ENCODE measurements at regions not wholly inside any gene's neighbourhood (a gene's known extent, or its start where the extent isn't known, plus 50 kb on each side); places are given as distances from the start of the nearest gene placed in this dataset.

DNA sequence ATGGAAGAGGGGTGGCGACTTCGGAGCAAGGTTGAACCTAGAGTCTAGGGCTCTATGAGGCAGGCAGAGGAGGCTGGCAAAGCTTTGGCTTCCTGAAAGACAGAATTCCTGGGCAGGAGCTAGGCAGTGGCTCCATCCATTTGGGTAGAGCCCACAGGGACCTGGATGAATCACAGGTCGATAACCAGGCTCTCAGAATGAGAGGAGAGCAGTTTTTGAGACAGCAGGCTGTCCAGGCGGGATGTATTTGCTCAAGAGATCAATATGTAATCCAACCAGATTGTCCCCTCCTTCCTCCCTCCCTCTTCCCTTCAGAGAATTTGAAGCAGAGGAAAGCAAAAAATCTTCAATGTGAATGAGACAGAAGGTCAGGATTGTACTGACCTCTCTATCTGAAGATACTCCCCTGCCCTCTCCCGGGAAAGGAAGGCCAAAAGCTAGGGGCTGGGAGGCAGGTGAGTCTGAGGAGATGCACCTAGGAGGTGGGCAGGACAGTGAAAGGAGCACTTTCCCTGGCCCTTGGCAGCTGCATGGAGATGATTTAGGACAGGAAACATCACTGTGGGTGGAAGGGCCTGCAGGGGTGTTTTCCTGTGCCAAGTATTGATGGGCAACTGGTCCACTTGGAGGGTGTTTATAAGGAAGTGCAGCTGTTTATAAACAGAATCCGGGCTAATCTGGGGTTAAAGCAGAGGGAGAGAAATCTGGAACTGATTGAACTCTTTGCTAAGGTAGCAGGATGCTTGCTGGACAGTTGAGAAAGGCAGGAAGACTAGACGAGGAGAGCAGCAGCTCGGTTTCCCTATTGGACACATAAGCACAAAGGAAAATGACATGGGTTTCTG is 212.4 kb upstream of the LRFN2 start:
- WGBS (ENCODE audit: low lambda C conversion rate) = 6% methylated on average over 8 of the region's 8 CpGs
- Histone ChIP-seq H3K27me3 (ENCODE audit: control insufficient read depth in 1 of 2, insufficient read depth in 2 of 2, low read length in 2 of 2) (peaks cover 0 to 7% of the 10 kb centered on the region in 2 experiments; a peak in 1 of 5 replicates), H3K27ac (ENCODE audit: extremely low read length, insufficient read depth, low read length) (no peak overlapping the region), H4K20me1 (ENCODE audit: insufficient read depth, low read length) (no peaks in the 10 kb centered on the region), H3K4me3 (replicated peaks in 1 of 3; ENCODE audit: insufficient read depth in 1 of 3, low read depth in 2 of 3, low read length in 3 of 3) (no peak overlapping the region), H3K9ac (ENCODE audit: insufficient read depth, low read depth, low read length) (no peak overlapping the region), H2AFZ (ENCODE audit: low read length) (no peak overlapping the region), H3K36me3 (replicated peaks in 1 of 2; ENCODE audit: control insufficient read depth in 1 of 2, insufficient read depth in 2 of 2, low read length in 2 of 2) (no peaks in the 10 kb centered on the region), H3K79me2 (ENCODE audit: insufficient read depth, low read length) (no peaks in the 10 kb centered on the region), H3K4me2 (ENCODE audit: low read depth, low read length) (no peak overlapping the region), H3K4me1 (ENCODE audit: insufficient read depth, low read length) (no peaks in the 10 kb centered on the region), H3K9me3 (ENCODE audit: low read length) (no peaks in the 10 kb centered on the region)
- ATAC-seq (no peak), DNase-seq (ENCODE audit: low spot score) (no peak), FAIRE-seq (no peak)
- POLR2A ChIA-PET = no interaction called here
- TF ChIP-seq AHR (CRISPR knock-in tag; IDR thresholded peaks at IDR 0.05) = no peak
- no peak for TF ChIP-seq PLRG1 (conservative IDR thresholded peaks at IDR 0.05)
- TF ChIP-seq, protein P1, sequence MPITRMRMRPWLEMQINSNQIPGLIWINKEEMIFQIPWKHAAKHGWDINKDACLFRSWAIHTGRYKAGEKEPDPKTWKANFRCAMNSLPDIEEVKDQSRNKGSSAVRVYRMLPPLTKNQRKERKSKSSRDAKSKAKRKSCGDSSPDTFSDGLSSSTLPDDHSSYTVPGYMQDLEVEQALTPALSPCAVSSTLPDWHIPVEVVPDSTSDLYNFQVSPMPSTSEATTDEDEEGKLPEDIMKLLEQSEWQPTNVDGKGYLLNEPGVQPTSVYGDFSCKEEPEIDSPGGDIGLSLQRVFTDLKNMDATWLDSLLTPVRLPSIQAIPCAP (CRISPR knock-in tag; IDR thresholded peaks at IDR 0.05; ENCODE audit: low read depth) = no peak
- no peak for TF ChIP-seq ZNF615 (CRISPR knock-in tag; IDR thresholded peaks at IDR 0.05; ENCODE audit: borderline replicate concordance)
- TF ChIP-seq CHD4 (IDR thresholded peaks at IDR 0.05; ENCODE audit: borderline replicate concordance, low read length) = no peak
- TF ChIP-seq FOXM1 (CRISPR knock-in tag; IDR thresholded peaks at IDR 0.05) = no peak
- no peak for TF ChIP-seq CHD2 (IDR thresholded peaks at IDR 0.05; ENCODE audit: low read depth, low read length)
- TF ChIP-seq ZNF317 (CRISPR knock-in tag; IDR thresholded peaks at IDR 0.05) = no peak
- TF ChIP-seq, protein P2, sequence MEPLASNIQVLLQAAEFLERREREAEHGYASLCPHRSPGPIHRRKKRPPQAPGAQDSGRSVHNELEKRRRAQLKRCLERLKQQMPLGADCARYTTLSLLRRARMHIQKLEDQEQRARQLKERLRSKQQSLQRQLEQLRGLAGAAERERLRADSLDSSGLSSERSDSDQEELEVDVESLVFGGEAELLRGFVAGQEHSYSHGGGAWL (CRISPR knock-in tag; IDR thresholded peaks at IDR 0.05) = no peak
- TF ChIP-seq, protein P3, sequence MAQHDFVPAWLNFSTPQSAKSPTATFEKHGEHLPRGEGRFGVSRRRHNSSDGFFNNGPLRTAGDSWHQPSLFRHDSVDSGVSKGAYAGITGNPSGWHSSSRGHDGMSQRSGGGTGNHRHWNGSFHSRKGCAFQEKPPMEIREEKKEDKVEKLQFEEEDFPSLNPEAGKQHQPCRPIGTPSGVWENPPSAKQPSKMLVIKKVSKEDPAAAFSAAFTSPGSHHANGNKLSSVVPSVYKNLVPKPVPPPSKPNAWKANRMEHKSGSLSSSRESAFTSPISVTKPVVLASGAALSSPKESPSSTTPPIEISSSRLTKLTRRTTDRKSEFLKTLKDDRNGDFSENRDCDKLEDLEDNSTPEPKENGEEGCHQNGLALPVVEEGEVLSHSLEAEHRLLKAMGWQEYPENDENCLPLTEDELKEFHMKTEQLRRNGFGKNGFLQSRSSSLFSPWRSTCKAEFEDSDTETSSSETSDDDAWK (CRISPR knock-in tag; IDR thresholded peaks at IDR 0.05) = no peak
- TF ChIP-seq RBFOX2 (IDR thresholded peaks at IDR 0.05; ENCODE audit: low read depth, low read length) = no peak
- TF ChIP-seq ZNF441 (CRISPR knock-in tag; IDR thresholded peaks at IDR 0.05; ENCODE audit: borderline replicate concordance) = no peak
- no peak for TF ChIP-seq POGZ (CRISPR knock-in tag; IDR thresholded peaks at IDR 0.05)
- no peak for TF ChIP-seq ARNT2 (CRISPR knock-in tag; IDR thresholded peaks at IDR 0.05; ENCODE audit: low read depth)
- TF ChIP-seq MTA1 (CRISPR knock-in tag; IDR thresholded peaks at IDR 0.05; ENCODE audit: borderline replicate concordance) = no peak
- TF ChIP-seq ZNF713 (CRISPR knock-in tag; IDR thresholded peaks at IDR 0.05) = no peak
- TF ChIP-seq, protein P4, sequence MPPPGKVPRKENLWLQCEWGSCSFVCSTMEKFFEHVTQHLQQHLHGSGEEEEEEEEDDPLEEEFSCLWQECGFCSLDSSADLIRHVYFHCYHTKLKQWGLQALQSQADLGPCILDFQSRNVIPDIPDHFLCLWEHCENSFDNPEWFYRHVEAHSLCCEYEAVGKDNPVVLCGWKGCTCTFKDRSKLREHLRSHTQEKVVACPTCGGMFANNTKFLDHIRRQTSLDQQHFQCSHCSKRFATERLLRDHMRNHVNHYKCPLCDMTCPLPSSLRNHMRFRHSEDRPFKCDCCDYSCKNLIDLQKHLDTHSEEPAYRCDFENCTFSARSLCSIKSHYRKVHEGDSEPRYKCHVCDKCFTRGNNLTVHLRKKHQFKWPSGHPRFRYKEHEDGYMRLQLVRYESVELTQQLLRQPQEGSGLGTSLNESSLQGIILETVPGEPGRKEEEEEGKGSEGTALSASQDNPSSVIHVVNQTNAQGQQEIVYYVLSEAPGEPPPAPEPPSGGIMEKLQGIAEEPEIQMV (CRISPR knock-in tag; IDR thresholded peaks at IDR 0.05; ENCODE audit: low read depth) = no peak
- in situ Hi-C loops (cut with HindIII; ENCODE audit: extremely low pct_ligation_motif_present, low pct_unique_long_range_greater_than_20kb) = no loop called here
- intact Hi-C loops (cut with micrococcal nuclease; ENCODE audit: unreplicated experiment) = no loop called here
- no TSS peak for BruUV-seq (replicated peaks)
- CTCF ChIA-PET (ENCODE audit: low intra/inter-chr PET ratio, low total read pairs) = no interaction called here
